ENCODE measurements at regions not wholly inside any gene's neighbourhood (a gene's known extent, or its start where the extent isn't known, plus 50 kb on each side); places are given as distances from the start of the nearest gene placed in this dataset.
"Not testable (repeated sequence)": the region's sequence is repeated elsewhere in the genome, so short reads cannot be mapped to it uniquely, and the experiment has no call there.

DNA sequence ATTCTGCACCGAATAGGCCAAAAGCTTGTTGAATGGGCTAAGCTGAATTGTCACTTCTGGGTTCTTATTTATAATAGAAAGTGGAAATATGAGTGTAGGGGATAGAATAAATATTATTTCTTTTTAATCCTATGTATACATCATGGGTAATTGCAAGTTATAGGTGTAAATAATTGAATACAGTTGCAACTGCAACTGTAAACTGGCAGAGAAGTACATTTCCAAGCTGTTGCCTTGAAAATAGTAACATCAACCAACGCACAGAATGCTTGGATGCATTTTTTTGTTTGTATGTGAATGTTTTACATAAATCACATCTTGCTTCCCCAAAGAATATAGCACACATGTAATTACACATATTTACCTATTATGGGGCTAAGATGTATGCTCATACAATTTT is 234.1 kb downstream of the NNT start:
- DNase-seq (ENCODE audit: extremely low read depth, low read depth): no peak
- TF ChIP-seq CTCF (IDR thresholded peaks at IDR 0.05; ENCODE audit: low read depth, low read length): no peak

- no peak for TF ChIP-seq CTCF (IDR thresholded peaks at IDR 0.05; ENCODE audit: low read depth, low read length)
- no peak for DNase-seq (ENCODE audit: extremely low read depth, low read depth)
Observed at GRCh38 chr5:43833961-43834360, 231.0 kb downstream of the NNT start.

- DNase-seq (ENCODE audit: extremely low read depth, low read depth): not testable (repeated sequence)
Observed at GRCh38 chr5:43824325-43824964, 221.5 kb downstream of the NNT start.

- DNase-seq (ENCODE audit: extremely low read depth, low read depth): not testable (repeated sequence)
Observed at GRCh38 chr5:43818394-43818793, 215.4 kb downstream of the NNT start.

DNA sequence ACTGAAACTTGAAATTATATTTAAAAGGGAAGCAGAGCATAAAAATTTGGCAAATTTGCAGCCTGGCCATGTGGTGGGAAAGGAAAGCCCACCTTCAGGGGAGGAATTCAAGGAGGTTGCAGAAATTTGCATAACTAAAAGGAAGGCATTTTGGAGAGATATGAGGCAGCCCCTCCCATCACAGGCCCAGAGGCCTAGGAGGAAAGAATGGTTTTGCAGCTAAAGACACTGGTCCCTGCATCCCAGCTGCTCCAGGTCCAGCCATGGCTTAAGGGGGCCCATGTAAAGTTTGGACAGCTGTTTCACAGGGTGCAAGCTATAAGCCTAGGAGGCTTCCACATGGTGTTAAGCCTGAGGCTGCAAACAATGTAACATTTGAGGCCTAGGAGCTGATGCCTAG is 212.5 kb downstream of the NNT start:
- TF ChIP-seq CTCF (IDR thresholded peaks at IDR 0.05; ENCODE audit: low read depth, low read length): no peak
- no peak for DNase-seq (ENCODE audit: extremely low read depth, low read depth)

DNA sequence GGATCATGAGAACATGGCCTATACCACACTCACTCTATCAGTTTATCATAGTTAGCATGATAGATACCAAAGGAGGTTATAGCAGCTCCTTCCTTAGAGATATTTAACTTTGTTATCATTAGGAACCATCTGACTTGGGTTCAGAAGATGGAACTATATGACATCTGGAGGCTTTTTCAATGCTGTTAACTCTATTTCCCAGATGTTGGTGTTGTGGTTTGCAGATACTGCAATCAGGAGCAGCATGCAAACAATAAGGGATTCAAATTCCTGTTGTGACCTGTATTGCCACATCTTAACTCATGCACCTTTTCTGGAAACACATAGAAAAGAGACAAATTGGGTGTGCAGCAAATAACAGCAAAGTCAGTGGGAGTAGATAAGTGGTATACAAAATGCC is 201.7 kb downstream of the NNT start:
- no peak for DNase-seq (ENCODE audit: extremely low read depth, low read depth)
- TF ChIP-seq CTCF (IDR thresholded peaks at IDR 0.05; ENCODE audit: low read depth, low read length): no peak

GRCh38 chr5:43804041-43804440 is 201.1 kb downstream of the NNT start:
- TF ChIP-seq CTCF (IDR thresholded peaks at IDR 0.05; ENCODE audit: low read depth, low read length): no peak
- no peak for DNase-seq (ENCODE audit: extremely low read depth, low read depth)

DNA sequence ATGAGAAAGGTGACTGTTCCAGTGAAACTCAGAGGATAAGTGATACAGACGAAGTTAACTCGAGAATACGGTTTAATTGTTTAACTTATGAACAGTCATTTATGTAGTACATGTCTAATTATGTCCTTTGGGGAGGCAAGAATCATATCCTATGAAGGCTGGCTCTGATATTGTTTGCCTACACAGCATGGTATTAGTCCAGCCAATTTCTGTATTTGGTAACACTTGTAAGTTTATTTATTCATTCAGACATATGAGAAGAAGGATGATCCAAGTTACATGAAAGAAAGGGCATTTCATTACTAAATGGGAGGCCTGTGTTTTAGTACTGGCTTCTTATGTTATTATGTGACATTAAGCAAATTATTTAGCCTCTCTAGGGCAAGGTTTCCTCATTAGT is 199.7 kb downstream of the NNT start:
- DNase-seq (ENCODE audit: extremely low read depth, low read depth): no peak
- no peak for TF ChIP-seq CTCF (IDR thresholded peaks at IDR 0.05; ENCODE audit: low read depth, low read length)
